Adrenal gland (tissue), 9 donors: ENCODE measurements at regions not wholly inside any gene's neighbourhood (a gene's known extent, or its start where the extent isn't known, plus 50 kb on each side); places are given as distances from the start of the nearest gene placed in this dataset.

Experiments used
- DNase-seq, 7 donors: peaks; one replicate each; pipeline ENCODE4 v3.0.0-alpha.2; 2019 to 2020
- H3K27ac ChIP-seq, 5 donors: fragments of 200-600 bp; sonication (generic) in 4 of 5; 1 replicate in 3 of 5; 2 replicates in 2 of 5; pipeline versions ENCODE4 v1.5.1 to v1.8.0; 2016 to 2020; ENCODE audit warnings: mild to moderate bottlenecking in 1 of 5
- H3K27me3 ChIP-seq: fragments of 200-600 bp; 2 replicates; pipeline ENCODE4 v1.8.0; 2021
- H3K36me3 ChIP-seq, 2 donors: fragments of 200-600 bp; replicated peaks in 1 of 2; 1 replicate in 1 of 2; 2 replicates in 1 of 2; pipeline versions ENCODE4 v1.5.1 to v1.8.0; 2018 to 2022
- H3K4me1 ChIP-seq, 2 donors: fragments of 200-600 bp; replicated peaks in 1 of 2; 1 replicate in 1 of 2; 2 replicates in 1 of 2; pipeline versions ENCODE4 v1.5.1 to v1.8.0; 2018 to 2021
- H3K4me3 ChIP-seq, 4 donors: fragments of 200-600 bp; sonication (generic) in 3 of 4; one replicate each; pipeline ENCODE4 v1.5.1; 2016 to 2018
- H3K9me3 ChIP-seq, 3 donors: fragments of 200-600 bp; sonication (generic) in 1 of 3; replicated peaks in 1 of 3; 1 replicate in 2 of 3; 2 replicates in 1 of 3; pipeline versions ENCODE4 v1.5.1 to v1.8.0; 2016 to 2021
- CTCF ChIP-seq, 6 experiments: fragments of 450-650 bp in 4 of 6; fragments of 200-600 bp in 2 of 6; sonication (generic) in 1 of 6; IDR thresholded peaks; 1 replicate in 5 of 6; 2 replicates in 1 of 6; pipeline versions ENCODE4 v1.5.1 to v1.8.0; 2016 to 2021; ENCODE audit warnings: antibody characterized with exemption in 6 of 6, mild to moderate bottlenecking in 2 of 6, moderate library complexity in 1 of 6
- POLR2A ChIP-seq, 2 donors: fragments of 450-650 bp; IDR thresholded peaks; one replicate each; pipeline ENCODE4 v1.6.1; 2017; ENCODE audit warnings: antibody characterized with exemption in 2 of 2, mild to moderate bottlenecking in 2 of 2, moderate library complexity in 1 of 2
- WGBS, 4 donors: extraction: QIAGEN DNeasy Blood & Tissue Kit in 2 of 4; methylation state at CpG; one replicate each; pipeline versions ENCODE4 v1.1.5 to v1.1.7; 2013 to 2017; 5-methylcytosine and 5-hydroxymethylcytosine counted together
- intact Hi-C, 2 donors: fragments of 100-400 bp; cut with DNase I; formaldehyde crosslinking; loops; one replicate each; pipeline versions ENCODE4 v1.14.1 to v1.15.0; 2022 to 2023
- donor health status: healthy with polysubstance abuse.
- donor health status: Bipolar disorder and iron deficiency.
- donor health status: DM: yes; HTN: yes; CAD: no.
- donor health status: DM: no; HTN: no; CAD: no.
- donor health status: DM: no; HTN: no; CAD: no.

GRCh38 chr2:176679061-176679669 lies 409.9 kb downstream of the MTX2 start:
- Histone ChIP-seq H3K9me3 (no peaks in the 10 kb centered on the region), H3K4me1 (peaks cover 0 to 23% of the 10 kb centered on the region in 2 donors), H3K27ac (no peak overlapping the region), H3K36me3 (no peaks in the 10 kb centered on the region), H3K4me3 (no peak overlapping the region), H3K27me3 (no peaks in the 10 kb centered on the region)
- intact Hi-C loops = no loop called here
- no peak for DNase-seq
- WGBS, 4 donors = 85 to 94% (median 87%) methylated on average over 2 of the region's 2 CpGs
- TF ChIP-seq CTCF (IDR thresholded peaks at IDR 0.05) (no peak), POLR2A (IDR thresholded peaks at IDR 0.05) (no peak)

- Histone ChIP-seq H3K27me3 (no peaks in the 10 kb centered on the region), H3K36me3 (no peaks in the 10 kb centered on the region), H3K4me3 (no peak overlapping the region), H3K27ac (no peak overlapping the region), H3K4me1 (peaks cover 8 to 25% of the 10 kb centered on the region in 2 donors), H3K9me3 (no peaks in the 10 kb centered on the region)
- TF ChIP-seq CTCF (IDR thresholded peaks at IDR 0.05) (no peak), POLR2A (IDR thresholded peaks at IDR 0.05) (no peak)
- DNase-seq = no peak
- 81 to 90% (median 86%) methylated on average over 1 of the region's 1 CpG for WGBS, 4 donors
- intact Hi-C loops = no loop called here
These were observed 411.8 kb downstream of the MTX2 start for GRCh38 chr2:176680916-176681516.

- H3K36me3 ChIP-seq = no peaks in the 10 kb centered on the region
- peaks cover 14 to 31% of the 10 kb centered on the region in 2 donors for H3K4me1 ChIP-seq
- H3K4me3 ChIP-seq = no peak overlapping the region
- intact Hi-C loops = no loop called here
- peak overlapping the region in 3 of 5 donors; percentile 52 to 79 (median 76) for H3K27ac ChIP-seq
- no peaks in the 10 kb centered on the region for H3K9me3 ChIP-seq
- no peaks in the 10 kb centered on the region for H3K27me3 ChIP-seq
- TF ChIP-seq POLR2A (IDR thresholded peaks at IDR 0.05) (no peak), CTCF (IDR thresholded peaks at IDR 0.05) (no peak)
- no peak for DNase-seq
- WGBS, 4 donors = 53 to 67% (median 61%) methylated on average over 1 of the region's 1 CpG
These were observed 412.4 kb downstream of the MTX2 start for GRCh38 chr2:176681584-176682115.

- H3K4me1 ChIP-seq = peaks cover 15 to 31% of the 10 kb centered on the region in 2 donors
- no peaks in the 10 kb centered on the region for H3K27me3 ChIP-seq
- TF ChIP-seq POLR2A (IDR thresholded peaks at IDR 0.05) (peak in 1 of 2 donors; percentile 25), CTCF (IDR thresholded peaks at IDR 0.05) (no peak)
- DNase-seq = peak in 1 of 7 donors; percentile 2
- no peaks in the 10 kb centered on the region for H3K36me3 ChIP-seq
- H3K27ac ChIP-seq = peak overlapping the region in 4 of 5 donors; percentile 53 to 79 (median 72)
- H3K9me3 ChIP-seq = no peaks in the 10 kb centered on the region
- H3K4me3 ChIP-seq = no peak overlapping the region
- intact Hi-C loops = no loop called here
- WGBS, 4 donors = 19 to 31% (median 29%) methylated on average over 3 of the region's 3 CpGs
These were observed 413.0 kb downstream of the MTX2 start for GRCh38 chr2:176682278-176682677.
